Pons (tissue), 1 donor: ENCODE measurements at regions not wholly inside any gene's neighbourhood (a gene's known extent, or its start where the extent isn't known, plus 50 kb on each side); places are given as distances from the start of the nearest gene placed in this dataset.
A peak's percentile ranks its signal among the peaks of the same experiment; 100 is the strongest.

Experiments used
- DNase-seq: peaks from one replicate; pipeline ENCODE4 v3.0.0-alpha.2; 2016; ENCODE audit warnings: low spot score

DNA sequence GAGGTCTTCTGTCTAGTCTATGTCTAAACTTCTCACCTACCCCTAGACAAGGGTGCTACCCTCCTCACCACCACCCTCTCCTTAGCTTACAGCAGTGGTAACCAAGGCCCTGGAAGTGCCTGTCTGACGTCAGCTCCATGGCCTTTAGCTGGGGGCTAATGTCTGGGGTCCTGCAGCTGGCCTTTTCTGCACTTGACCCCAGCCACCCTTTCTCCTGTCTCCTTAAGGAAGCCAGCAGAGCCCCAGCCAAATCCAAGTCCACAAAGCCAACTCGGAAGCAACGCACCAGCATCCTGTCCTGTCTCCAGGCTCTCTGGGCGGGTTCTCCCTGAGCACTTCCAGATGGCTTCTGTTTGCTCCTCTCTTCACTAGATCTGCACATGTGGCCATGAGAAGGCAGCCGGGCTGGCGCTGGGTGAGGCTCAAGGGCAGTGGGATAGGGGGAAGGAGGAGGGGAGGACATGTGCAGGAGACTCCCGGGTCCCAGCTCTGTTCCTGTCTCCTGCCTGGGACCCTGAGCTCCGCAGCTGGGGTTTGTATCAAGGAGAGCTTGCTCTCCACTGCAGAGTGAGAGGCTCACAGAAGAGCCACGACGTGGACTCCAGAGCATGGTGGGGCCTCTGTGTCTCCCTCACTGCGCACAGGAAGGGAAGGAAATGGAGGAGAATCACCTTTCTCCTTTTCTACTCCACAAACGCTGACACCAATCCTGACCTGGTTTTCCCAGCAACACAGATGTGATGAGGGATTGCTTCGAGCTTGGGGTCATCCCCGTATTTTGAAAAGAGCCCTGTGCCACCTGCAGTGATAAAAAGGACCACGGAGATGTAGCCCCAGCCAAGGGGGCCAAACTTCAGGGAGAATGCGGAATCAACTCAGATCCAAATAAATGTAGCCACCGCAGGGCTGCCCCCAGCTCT is 204.2 kb downstream of the USP12 start:
- DNase-seq, result no peak

- no peak for DNase-seq
Measured at GRCh38 chr13:26966701-26967080, 204.9 kb downstream of the USP12 start.

DNA sequence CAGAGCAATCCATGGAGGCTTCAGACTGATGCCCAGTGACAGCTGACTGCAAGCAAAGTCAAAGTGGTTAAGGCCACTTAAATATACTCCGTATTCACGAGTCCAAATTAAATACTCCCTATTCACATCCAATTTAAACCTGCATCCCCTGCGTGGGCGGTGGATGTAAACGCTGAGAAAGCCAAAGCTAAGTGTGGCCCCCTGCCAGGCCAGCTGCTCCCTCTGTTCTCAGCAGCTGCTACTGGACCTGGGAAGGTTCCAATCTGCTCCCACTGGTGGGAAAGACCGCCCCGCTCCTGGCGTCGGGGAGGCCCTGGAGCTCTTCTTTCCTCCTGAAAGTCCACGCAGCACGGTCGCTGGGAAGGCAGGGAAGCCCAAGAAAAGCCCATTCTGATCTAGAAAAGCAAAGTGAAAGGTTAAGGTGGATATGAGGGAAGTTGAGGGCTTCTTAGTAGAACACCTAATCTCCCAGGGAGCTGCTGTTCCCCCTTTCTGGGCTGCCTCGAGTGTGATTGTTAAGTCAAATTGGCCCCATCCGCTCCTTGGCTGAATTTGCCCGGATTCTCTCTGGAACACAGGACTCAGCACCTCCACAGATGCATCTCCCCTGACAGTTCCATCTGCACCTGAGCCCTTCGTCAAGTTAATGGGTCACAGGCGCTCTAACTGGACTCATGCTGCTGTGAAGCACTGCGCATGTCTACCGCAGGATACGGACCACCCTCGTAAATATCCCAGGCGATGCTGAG is 205.5 kb downstream of the USP12 start:
- DNase-seq, result no peak

- DNase-seq, result no peak
Measured at GRCh38 chr13:26964278-26965250, 204.0 kb upstream of the GPR12 start.

DNA sequence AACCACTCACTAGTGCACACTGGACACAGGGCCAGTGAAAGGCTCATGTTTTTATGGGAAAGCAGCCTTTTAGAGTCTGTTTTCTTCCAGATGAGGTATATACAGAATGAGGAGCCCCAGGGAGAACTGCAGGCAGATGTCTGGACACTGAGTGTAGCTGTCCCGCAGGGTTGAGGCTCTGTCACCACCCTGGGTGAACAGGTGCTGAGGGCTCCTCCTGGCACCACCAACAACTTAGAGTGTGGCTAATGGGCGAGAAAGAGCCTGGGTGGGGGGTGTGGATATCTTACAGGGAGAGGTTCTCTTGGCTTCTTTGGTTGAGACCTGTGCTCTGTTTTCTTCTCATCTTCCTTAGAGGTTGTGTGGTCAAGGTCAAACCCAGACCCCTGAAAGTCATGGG is 202.1 kb upstream of the GPR12 start:
- DNase-seq, result no peak

DNA sequence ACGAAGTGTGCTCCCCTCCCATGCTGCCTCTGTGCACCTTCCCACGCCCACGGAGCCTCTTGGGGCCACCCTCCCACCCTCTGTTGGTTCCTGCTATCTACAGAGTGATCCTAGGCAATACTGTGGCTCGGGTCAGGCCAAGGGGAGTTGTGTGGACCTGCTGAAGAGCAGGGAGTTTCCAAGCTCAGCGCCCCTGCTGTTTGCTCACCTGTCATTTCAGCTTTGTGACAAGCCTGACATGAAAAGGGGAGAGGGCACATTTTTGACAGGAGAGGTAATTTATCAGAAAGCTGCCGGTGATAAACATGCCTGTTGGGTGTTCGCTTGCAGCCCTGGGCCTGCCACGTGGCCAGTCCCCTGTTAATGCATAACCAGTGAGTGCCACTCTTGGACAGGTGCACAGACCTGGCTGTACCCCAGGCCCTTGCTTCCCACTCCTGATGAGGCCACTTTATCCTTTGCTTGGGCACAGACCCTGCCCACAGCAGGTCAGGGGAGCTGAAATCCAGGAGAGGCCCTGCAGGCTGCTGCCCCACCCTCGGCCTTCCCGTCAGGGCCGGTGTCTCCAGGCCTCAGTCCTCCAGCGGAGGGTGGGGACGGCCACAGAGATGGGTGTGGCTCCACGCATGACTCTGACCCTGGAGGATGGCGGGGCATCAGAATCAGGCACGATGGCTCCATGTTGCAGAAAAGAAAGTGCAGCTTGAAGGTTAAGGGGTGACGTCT is 201.5 kb upstream of the GPR12 start:
- DNase-seq, result no peak

DNA sequence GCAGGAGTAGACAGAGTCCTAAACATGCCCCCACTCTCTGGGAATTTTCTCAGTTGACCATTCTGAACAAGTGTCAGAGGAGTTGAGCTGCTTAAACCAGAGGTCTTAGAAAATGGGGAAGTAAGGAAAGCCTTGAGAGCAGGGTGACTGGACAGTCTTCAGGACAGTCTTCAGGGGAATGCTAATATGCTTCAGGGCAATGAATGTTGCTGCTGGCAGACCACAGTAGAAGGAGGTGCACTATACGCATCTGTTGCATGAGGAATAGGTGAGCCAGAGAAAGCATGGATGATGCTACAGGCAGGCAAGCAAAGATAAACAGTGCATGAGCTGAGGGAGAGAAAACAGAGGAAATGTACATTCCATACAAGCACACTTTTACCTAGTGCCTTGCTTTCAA is 196.6 kb upstream of the GPR12 start:
- no peak for DNase-seq

DNA sequence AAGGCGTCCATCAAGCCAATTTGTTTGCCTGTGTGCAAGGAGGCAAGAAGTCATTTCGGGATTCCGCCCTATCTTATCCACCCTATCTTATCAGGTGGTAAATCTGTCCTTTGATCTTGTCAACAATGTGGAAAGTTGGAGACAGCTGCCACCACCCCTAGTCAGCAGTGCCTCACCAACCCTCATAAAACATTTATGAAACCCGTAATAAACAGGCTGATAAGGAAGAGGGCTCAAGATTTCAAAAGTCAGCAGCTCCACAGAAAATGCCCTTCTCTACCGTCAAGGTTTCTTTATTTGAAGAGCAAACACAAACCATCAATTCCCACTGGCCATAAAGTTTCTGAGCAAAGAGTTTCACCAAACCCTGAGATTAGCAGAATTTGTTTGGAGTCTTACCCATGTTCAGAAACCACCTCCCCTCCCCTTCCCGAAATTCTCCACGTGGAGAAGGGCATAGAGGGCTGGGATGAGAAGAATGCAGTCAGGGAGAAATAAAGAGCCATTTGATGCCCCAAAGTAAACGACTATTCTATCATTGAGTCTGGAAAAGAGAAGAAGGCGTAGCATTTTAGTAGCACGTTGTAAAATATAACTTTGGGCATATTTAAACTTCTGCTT is 196.0 kb upstream of the GPR12 start:
- no peak for DNase-seq

- DNase-seq, result no peak
Measured at GRCh38 chr13:26954976-26955375, 194.4 kb upstream of the GPR12 start.

GRCh38 chr13:26953291-26953690 is 192.7 kb upstream of the GPR12 start:
- no peak for DNase-seq

DNA sequence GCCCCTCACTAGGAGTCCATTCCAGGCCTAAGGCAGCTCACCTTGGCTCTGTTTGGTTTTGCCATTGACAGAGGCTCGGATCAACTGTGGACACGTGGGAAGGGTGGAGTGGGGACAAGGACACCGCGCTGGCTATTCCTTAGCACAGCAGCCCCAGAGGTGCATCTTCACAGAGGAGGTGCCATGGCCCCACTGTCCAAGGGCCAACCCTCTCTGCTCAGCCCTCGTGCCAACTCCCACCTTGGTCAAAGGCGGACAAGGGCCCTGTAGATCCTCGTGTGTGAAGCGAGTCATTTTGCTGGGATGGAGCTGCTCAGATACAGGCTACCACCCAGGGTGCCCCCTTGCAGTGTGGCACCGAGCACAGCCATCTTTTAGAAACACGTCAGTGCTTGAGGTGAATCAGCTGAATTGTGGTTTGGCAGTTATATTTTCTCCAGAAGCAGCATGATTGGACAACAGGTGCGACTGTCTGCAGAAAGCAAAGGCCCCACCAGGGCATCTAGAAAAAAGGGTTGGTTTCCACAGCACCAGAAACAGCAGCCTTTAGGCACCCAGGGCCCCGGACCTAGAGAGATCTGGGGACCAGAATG is 192.1 kb upstream of the GPR12 start:
- no peak for DNase-seq

DNA sequence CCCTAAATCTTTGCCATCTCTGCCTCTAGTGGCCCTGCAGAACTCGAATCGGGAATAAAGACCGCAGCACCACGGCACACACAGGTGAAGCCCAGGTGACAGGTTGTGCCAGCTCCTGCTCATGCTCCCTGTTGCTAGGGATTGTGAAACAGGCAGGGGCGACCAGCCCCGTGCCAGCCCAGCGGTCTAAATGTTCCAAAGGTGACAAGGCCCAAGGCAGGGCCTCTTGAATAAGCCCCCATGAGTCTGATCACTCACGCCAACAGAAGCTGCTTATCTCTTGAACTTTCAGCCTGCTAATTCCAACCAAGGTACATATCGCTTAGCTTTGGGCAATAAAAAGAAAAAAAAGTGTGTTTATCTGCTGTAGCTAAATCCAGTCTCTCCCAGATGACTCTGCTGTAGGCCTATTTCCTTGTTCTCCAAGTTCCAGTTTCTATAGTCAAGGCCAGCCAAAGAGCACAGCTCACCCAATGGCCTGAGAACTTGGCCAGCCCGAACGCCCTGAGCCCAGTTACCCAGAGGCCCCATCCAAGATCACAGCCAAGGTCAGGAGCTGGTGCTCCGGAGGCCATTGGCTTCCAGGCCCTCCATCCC is 191.1 kb upstream of the GPR12 start:
- no peak for DNase-seq

GRCh38 chr13:26950968-26951367 is 190.4 kb upstream of the GPR12 start:
- no peak for DNase-seq

DNA sequence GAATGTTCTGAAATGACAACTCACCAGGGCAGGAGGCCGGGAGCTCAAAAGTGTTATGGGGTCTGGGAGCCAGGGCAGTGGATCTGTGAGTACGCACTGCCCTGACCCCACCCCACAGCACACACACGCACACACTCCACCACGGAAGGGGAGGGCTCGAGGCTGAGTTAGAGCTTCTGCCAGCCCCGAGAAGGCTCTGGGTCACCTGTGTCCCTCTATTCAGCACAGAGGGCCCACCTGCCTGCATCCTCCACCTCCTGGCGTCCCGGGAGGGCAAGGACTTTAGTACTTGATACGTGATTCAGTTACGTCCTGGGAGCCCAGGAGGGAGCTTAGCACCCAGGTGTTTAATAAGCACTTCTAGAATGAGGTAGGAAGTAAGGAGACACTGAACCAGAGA is 190.0 kb upstream of the GPR12 start:
- DNase-seq, result no peak

- no peak for DNase-seq
Measured at GRCh38 chr13:26949701-26950502, 189.3 kb upstream of the GPR12 start.

DNA sequence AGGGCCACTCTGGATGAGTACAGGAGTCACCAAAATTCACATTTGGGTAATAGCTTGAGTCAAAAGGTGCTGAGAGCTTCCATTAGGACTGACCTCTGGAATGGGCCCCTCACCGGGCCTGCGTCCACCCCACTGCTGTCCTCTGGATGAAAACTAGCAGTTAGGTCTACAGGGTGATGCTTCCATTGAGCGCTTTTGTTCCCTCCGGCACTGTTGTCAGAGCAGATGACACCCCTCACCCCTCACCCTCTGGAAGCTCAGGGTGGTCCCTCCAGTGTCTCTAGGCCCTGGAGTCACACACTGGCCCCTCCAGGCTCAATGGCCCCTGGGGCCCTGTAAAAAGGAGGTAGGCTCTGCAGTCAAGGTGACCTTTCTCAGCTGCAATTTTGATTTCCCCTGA is 187.8 kb upstream of the GPR12 start:
- no peak for DNase-seq

DNA sequence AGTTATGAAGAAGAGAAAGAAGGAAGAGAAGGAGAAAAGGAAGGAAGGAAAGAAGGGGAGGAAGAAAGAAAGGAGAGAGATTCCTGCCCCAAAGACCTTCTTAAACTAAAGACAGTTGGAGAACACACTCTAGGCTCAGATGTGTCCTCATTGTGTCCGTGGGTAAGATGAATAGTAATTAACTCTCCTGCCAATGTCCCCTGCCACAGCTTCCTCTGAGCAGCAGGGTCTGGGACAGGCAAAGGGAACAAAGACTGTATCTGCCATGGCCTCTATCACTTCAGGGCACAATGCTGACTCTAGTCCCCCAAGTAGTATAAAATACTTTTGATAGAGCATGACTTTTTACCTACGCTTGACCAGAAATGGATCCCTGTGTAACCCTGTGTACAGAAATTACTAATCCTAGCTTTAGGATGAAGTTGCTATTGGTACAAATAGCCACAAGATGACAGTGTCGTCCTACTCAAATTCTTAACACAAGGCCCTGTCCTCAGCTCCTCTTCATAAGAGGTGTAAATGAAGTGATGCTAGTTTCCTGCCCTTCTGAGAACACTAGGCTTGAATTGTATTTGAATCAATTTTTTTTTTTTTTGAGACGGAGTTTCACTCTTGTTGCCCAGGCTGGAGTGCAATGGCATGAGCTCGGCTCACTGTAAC is 186.2 kb upstream of the GPR12 start:
- peak; percentile 79 for DNase-seq

GRCh38 chr13:26943748-26944147 is 183.2 kb upstream of the GPR12 start:
- DNase-seq, result no peak

- DNase-seq, result no peak
Measured at GRCh38 chr13:26942184-26942583, 181.6 kb upstream of the GPR12 start.
